Activated CD8-positive, alpha-beta memory T cell treated with anti-CD3 and anti-CD28 coated beads, Interleukin-2, amount 50 U/mL, for 24 hours (primary cell): ENCODE measurements at regions not wholly inside any gene's neighbourhood (a gene's known extent, or its start where the extent isn't known, plus 50 kb on each side); places are given as distances from the start of the nearest gene placed in this dataset.

Experiments
- DNase-seq: peaks from one replicate; pipeline ENCODE4 v3.0.0-alpha.2; 2020; ENCODE audit errors: extremely low read depth

DNA sequence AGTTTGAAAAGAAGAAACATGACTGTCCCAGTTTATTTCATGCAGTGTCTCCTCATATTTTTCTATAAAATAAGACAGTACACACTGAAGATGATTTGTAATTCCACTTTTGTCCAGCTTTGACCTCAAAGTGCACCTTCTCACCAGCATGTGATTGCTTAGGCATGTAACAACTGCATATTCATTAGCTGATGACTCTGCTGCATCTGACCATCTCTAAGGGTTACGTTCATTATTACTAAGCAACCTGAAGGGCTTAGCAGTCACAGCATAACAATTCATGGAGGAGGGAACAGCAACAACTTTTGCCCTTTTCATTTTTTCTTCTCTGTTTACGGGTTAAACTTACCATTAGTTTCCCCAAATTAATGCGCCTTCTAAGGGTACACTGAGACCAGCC is 330.6 kb upstream of the PIK3C3 start:
- no peak for DNase-seq

DNA sequence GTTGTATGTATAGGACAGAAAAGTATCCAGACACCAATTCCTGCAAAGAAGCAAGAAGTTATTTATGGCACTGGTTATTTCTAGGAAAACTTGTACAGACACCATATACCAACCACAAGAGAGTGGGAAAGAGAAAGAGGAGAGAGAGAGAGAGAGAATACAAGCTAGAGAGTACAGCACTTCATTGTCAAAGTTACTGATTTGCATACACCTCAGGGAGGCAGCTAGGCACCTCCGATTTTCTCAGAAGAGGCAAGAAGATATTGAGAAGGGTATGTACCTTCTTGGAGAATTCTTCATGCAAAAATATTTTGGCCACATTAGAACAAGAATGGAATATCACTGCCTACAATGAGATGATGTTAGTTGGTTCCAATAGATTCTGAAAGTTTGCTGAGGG is 333.9 kb upstream of the PIK3C3 start:
- DNase-seq, result no peak

DNA sequence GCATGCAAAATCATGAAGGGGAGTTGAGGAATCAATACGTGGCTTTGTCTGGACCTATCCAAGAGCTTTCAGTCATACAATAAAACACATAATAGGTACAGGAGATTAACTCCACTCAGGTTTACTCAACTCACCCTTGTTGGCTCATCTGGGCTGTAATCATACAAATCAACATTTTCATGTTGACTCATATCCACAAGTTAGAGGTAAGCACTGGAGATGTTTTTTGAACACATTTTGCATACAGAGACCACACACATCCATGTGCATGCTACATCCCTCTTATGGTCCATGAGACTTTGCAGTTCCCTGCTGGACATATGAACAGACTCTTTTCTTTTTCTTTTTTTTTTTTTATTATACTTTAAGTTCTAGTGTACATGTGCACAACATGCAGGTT is 336.9 kb upstream of the PIK3C3 start:
- DNase-seq, result no peak

DNA sequence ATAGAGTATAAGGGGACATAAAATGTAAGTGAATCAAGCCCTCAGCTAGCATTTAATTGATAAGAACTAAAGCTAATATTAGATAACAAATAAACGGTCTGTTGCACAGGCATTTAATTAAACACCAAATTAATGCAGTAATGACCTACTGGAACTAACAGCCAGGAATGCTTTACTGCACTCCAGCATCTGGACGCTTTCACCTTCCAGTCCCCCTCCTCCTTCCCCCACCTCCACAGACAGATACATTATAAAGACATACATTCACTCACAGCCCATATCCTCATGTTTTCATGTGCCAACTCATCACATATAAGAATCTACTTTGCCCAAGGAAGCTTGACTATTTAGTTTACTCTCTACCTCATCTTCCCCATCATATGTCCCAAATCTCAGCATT is 337.4 kb upstream of the PIK3C3 start:
- DNase-seq, result no peak

DNA sequence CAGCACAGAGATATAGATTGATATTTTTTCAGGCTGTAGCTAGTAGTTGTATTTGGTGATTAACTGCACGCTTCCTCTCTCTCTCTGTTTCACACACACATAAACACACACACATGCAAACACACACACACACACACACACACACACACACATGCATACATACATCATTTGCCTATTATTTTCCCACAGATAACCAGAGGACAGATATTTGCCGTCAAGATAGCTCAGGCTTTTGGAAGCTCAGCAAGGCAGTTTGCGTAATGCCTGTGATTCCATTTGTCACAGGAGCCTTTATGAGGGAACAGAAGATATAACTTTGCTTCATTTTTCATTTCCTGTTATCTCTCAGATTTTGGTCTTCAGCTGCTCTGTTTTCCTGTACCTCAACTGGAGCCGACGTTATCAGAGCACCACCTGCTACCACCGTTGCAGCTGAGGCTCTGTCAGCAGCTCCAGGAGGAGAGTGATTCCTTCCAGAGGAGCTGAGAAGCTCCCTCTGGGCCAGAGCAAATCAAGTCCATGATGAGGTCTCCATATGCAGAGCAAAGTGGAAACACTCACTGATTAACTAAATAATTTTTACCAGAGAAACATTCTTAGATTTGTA is 341.9 kb upstream of the PIK3C3 start:
- DNase-seq, result no peak

DNA sequence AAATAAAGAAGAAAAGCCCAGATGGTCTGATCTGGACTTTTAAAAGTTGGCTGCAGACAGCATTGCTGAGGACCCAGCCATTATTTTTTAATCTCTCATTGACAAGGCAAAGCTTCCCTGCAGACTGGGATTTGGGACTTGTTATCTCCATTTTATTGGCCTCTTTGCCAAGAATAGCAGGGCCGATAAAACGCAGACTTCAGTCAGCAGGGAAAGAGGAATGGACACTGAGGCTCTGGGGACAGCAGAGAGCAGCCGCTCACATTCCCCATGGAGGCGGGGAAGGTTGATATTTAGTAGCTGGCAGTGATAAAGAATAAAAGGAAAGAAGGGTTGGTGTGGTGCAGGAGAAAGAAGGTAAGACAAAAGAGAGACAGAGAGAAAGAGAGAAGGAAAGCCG is 350.1 kb upstream of the PIK3C3 start:
- DNase-seq, result no peak

DNA sequence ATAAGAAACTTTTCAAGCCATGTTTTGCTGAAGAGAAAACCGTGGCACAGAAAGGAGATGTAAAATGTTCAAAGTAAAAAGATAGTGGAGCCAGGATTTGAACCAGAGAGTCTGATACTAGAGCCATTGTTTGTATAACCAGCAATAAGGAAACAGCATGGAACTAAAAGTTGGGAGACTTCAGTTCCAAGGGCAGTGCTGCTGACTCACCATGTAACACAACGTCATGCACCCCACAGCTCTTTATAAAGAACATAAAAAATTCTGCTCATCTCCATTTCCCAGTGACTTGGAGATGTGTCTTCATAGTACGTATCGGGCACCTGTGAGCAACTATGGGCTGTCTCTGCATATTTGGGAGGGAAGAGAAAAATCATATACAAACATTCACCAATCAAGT is 353.0 kb upstream of the PIK3C3 start:
- no peak for DNase-seq

DNA sequence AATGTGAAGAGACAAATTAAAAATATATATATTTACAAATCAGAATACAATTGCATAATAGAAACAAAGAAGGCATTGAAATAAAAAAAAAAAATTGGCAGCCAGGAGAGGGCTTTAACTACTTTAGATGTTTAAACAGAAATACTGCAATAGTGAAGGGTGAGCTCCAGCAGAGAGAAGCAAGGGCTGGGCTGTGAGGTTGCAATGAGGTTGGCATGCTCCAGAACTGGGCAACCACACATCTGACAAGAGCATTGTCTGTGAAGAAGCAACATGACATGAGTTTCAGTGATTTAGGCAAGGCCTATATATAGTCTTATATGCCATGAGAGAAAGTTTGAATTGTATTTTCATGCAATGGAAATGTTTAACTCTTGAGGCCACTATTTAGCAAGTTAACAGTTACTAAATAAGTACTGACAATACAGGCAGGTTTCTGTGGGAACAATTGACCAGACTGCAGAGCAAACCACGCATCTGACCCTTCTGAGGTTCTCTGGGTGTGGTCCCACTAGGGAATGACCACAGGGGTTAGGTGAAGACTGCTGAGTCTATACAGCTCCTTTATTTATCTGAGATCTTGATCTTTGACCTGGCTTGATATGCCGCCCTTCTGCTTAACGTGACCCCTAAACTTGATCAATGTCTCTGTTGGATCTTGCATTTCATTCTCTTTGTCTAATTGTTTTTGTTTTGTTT is 354.2 kb upstream of the PIK3C3 start:
- DNase-seq, result no peak

DNA sequence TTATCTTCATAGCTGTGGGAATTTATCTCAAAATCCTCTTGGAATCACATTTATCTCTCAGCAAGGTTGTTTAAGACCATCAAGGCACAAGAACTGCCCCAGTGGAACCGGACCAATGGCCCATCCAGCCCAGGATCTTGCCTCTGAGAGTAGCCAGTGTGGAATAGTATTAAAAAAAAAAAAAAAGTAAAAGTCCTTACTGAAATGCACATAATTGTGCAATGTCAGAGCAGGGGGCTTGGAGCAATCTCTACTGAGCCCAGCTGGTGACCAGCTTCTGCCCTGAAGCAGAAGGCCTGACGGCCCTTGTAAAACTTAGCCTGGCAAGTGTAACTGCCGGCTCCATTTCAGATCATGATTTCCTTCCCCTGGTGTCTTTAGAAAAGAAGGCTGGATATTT is 355.6 kb upstream of the PIK3C3 start:
- no peak for DNase-seq

DNA sequence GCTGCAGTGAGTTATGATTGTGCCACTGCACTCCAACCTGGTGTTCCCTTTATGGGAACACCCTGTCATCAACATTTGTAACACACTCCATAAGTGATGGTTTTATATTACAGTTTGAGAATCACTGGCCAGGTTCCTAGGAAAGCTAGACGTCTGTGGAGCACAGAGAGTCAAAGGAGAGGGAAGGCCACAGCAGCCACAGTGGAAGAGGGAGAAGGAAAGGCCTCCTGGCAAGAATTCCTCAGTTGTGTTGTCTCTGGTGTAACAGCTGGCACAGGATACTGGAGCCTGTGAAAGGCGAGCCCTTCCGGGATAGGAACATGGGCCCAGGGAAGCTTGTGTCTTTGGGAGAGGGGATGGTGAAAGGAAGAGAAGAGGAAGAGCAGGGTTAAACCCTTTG is 360.5 kb upstream of the PIK3C3 start:
- DNase-seq, result no peak

DNA sequence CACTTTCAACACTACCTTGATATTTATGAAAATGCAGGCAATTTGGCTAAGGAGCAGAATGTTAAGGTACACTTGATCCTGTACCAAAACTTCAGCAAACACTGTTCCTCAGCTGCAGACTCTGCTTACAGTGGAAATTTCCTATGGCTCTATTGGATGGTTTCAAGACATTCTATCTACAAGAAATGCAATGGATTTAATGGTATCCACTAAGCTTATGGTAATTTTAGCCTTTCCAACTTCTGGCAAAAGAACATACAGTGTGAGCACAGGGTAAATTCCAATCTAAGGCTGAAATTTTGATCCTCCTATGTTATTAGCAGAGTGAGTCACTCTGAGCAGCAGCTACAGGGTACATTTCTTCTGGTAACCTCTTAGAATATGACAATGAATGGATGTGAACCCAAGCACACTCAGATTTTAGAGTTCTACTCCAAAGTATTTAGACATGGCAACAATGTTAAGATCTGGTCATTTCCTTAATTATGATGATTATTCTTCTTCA is 361.8 kb upstream of the PIK3C3 start:
- DNase-seq, result no peak

DNA sequence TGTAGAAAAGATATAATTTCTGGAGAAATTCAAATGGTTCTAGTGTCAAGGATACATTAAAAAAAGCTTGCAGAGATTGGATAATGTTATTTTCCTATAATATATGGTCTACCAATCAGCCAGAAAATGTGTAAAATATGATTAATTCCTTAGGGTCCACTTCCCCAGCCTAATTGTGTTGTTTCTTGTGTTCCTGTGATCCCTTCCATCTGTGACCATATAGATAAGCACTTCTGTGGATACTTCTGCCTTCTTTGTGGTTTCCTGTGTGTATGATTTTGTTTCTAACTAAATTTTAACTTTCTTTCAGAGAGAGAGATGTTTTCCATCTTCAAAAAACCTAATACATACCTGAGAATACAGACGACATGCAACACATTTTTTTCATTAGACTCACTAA is 367.1 kb upstream of the PIK3C3 start:
- DNase-seq, result no peak

DNA sequence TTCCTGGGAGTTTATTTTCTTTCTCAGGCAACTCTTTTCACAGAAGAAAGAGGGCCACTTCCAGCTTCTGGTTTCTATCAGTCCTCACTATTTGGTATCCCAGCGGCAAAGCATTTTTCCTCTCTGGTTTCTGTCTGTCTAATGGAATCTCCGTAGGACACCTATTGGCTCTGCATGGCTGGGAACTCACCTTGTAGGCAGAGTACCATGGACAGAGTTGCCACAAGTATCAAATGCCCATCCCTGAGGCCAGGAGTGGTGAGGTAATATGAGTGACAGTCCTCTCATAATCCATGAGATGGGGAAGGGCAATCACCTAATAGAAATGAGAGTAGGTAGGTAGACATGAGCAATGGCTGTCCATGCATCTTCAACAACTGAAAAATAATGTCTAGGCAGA is 369.5 kb upstream of the PIK3C3 start:
- DNase-seq, result no peak

DNA sequence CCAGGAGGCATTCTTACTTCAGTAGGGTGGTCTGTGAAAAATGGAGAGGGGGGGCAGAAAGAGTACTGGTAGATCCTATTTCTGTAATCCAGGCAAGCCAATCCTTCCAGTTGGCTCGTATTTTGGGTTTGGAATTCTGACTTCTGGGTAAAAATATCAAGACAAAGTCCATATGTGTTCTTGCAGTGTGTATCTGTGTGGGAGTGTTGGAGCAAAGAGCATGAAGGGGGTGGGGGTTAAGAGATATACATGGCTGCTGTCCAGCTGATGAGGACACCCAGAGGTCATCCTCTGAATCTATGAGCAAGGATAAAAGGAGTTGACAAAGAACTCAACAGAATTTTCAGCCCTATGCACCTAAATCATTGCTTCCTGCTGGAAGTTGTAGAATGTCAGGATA is 375.8 kb upstream of the PIK3C3 start:
- no peak for DNase-seq

DNA sequence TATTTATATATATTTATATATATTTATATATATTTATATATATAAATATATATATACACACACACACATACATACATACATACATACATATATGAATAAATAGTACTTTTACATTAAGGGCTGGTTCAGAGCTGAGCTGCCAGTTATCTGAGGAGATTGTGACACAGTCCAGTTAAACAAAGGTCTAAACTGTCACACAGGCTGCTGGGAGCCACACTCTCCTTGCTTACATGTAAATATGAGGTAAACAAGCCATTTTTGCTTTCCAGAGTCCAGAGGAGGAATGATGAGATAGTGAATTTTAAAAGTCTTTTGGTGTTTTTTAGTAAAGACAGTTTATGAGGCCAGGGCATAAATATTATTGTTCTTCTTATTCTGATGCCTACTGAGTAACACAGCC is 377.5 kb upstream of the PIK3C3 start:
- no peak for DNase-seq

DNA sequence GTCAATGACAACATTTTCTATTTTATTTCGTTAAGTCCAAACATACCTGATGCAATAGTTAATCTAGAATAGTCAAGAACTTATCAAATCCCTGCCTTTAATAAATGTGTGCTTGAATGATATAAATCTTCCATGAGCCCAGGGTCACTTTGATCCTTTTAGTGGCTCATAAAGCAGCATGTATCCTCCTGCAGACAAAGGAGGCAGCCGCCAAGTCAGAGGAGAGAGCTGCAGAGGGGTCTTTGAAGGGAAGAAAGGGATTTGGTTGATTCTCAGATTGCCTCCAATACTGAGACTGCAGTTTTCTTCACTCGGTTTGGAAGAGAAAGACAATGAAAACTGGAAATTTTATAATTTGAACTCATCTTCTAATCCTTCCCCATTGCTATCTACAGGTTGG is 378.4 kb upstream of the PIK3C3 start:
- DNase-seq, result no peak

DNA sequence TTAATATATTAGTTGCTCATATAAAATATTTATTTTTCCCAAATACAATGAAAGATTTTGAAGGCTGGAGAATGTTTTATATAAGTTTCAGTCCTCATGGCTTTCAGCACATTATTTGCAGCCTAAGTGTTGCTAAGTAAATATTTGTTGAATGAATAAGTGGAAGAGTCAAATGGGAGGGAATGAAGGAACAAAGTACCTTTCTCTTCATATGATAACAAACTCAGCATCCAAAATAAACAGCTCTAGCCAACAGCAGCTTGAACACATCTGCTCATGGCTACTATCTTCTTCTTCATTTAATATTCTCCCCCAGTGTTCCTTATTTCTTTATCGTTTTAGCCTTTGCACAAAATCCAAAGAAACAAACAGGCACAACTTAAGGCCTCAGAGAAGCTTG is 385.2 kb upstream of the PIK3C3 start:
- DNase-seq, result no peak

DNA sequence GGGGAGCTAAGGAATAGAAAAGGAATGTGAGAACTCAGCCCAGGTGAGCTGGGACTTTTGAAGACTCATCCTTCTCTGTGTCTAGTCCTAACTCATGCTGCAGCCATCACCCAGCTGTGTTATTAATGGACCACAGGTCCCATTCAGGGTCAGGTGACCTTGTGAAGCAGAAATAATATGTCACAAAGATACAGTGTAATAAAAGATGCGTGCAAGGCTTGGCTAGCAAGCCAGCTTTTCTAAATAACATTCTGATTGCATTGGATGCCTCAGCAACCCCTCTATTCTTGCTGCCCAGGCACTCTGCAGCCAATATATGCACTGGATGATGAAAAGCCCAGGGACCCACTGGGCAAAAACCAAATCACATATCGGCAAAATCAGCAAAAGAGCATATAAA is 393.1 kb upstream of the PIK3C3 start:
- no peak for DNase-seq

DNA sequence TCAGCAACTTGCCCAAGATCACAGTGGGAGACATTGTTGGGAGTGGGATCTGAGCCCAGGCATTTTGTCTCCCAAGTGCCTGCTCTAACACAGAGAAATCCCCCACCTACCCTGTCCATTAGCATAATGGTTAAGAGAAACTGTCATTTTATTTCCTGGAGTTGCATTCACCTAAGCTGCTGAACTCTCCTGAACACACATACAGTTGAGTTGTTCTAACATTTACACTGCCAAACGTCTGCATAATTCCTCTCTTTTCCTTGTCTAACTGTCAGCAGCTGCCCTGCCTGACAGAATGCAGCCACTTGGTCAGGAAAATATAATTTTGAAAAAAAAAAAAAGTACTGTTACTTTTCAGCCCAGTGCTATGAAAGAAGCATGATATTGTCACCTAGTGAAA is 396.3 kb upstream of the PIK3C3 start:
- no peak for DNase-seq

DNA sequence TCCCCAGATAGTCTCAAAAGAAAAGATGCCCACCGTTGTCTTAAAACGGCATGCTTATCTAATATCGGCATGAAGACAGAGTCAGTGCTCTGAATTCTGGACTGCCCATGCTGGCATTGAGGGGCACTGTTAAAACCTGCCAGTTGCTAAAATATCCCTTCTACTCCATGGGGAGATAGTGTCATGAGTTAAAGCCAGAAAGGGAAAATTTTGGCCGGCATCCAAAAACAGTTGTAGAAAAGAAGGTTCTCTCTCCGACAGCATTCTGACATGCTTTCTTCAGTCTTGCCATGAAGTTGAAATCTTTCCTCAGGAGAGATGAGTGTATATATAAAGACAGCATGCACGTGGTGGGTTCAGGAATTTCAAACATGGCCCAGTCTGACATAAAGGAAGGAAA is 401.3 kb upstream of the PIK3C3 start:
- DNase-seq, result no peak

DNA sequence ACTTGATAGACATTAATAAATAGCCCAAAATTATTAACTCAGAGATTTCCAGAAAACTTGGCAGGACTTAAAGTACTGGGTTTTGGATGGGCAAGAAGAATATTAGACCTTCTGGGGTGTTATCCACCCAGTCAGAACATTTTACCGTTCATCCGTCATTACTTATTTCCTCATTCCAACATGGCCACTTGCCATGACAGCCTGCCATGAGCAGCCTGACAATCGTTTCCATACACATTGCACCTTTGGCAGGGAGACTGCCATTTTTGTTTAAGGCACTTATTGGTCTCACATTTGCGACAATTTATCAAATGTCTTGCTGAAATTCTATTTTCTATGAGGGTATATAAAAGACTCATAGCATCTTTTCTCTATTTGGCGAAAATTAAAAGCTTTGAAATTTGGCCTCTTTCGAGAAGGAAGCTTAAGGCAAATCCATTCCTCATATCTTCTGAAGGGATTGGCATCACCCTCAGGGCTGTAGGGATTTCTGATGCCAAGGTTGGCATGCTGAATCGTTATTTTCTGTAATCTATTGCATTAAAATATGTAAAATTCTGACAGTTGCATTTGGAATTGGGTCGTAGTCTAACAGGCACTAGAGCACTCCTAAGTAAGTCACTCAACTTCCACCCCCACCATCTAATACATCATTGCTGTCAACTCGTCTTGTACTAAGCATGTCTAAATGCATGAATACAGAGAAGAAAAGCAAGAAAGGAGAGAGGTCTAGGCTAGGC is 406.3 kb upstream of the PIK3C3 start:
- DNase-seq, result no peak

DNA sequence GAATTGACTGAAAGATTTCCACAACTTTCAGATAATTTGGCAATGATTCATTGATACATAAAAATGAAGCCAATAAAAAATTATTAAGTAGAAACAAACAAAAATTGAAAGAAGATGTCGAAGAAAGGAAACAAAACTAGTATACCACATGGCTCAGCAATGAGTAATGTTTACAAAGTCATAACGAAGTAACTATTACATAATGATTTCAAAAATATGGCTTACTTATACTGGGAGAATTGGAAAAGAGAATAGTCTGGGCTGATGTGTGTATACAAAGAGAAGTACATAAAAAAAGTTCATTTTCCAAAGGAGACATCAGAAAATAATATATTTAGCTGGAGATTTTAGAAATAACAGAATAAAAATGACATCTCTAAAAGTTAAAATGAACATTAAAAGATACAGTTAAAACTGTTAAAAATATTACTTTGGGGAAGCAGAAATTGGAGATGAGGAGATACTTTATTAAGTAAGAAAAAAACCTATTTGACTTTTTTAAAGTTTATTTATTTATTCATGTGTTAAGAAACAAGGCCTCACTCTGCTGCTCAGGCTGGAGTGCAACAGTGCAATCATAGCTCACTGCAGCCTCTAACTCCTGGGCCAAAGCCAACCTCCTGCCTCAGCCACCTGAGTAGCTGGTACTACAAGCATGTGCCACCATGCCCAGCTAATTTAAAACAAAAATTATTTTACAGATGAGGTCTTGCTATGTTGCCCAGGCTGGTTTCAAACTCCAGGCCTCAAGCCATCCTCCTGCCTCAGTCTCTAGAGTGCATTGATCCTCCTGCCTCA is 409.7 kb upstream of the PIK3C3 start:
- DNase-seq, result no peak
